Esophagus mucosa (tissue), 1 donor: ENCODE measurements at regions not wholly inside any gene's neighbourhood (a gene's known extent, or its start where the extent isn't known, plus 50 kb on each side); places are given as distances from the start of the nearest gene placed in this dataset.

ENCODE experiments used
- ATAC-seq: fragments of 200-7000 bp; cut with Tn5 transposase; one replicate; pipeline ENCODE4 v1.9.1; 2020
- donor health status: DM: yes; HTN: yes; CAD: no.

- ATAC-seq = peak; percentile 72
Observed at GRCh38 chr2:53445383-53446070, 322.1 kb upstream of the CHAC2 start.

GRCh38 chr2:53442783-53443182 is 324.8 kb upstream of the CHAC2 start:
- ATAC-seq = no peak

- no peak for ATAC-seq
Observed at GRCh38 chr2:53442093-53442492, 325.5 kb upstream of the CHAC2 start.

GRCh38 chr2:53438692-53439091 is 328.9 kb upstream of the CHAC2 start:
- no peak for ATAC-seq

- ATAC-seq = no peak
Observed at GRCh38 chr2:53438100-53438499, 329.5 kb upstream of the CHAC2 start.

GRCh38 chr2:53437371-53437770 is 330.2 kb upstream of the CHAC2 start:
- peak; percentile 32 for ATAC-seq

GRCh38 chr2:53436882-53437281 is 330.7 kb upstream of the CHAC2 start:
- no peak for ATAC-seq

GRCh38 chr2:53435610-53436009 is 332.0 kb upstream of the CHAC2 start:
- ATAC-seq = no peak

GRCh38 chr2:53434466-53434865 is 333.1 kb upstream of the CHAC2 start:
- ATAC-seq = no peak

- ATAC-seq = no peak
Observed at GRCh38 chr2:53432936-53433335, 334.7 kb upstream of the CHAC2 start.

- no peak for ATAC-seq
Observed at GRCh38 chr2:53429901-53430300, 337.7 kb upstream of the CHAC2 start.

- ATAC-seq = no peak
Observed at GRCh38 chr2:53424902-53425301, 342.7 kb upstream of the CHAC2 start.

- no peak for ATAC-seq
Observed at GRCh38 chr2:53423465-53423864, 344.1 kb upstream of the CHAC2 start.

- ATAC-seq = peak; percentile 83
Observed at GRCh38 chr2:53422979-53423378, 344.6 kb upstream of the CHAC2 start.

GRCh38 chr2:53417385-53417784 is 350.2 kb upstream of the CHAC2 start:
- no peak for ATAC-seq

- ATAC-seq = no peak
Observed at GRCh38 chr2:53407363-53408080, 360.1 kb upstream of the CHAC2 start.

- ATAC-seq = peak; percentile 87
Observed at GRCh38 chr2:53403792-53404413, 363.7 kb upstream of the CHAC2 start.

- no peak for ATAC-seq
Observed at GRCh38 chr2:53397085-53397484, 370.5 kb upstream of the CHAC2 start.

GRCh38 chr2:53381271-53381670 is 386.3 kb upstream of the CHAC2 start:
- ATAC-seq = no peak

- no peak for ATAC-seq
Observed at GRCh38 chr2:53379547-53379946, 388.1 kb upstream of the CHAC2 start.

GRCh38 chr2:53378791-53379190 is 388.8 kb upstream of the CHAC2 start:
- ATAC-seq = no peak

GRCh38 chr2:53373126-53373525 is 394.5 kb upstream of the CHAC2 start:
- no peak for ATAC-seq

GRCh38 chr2:53366543-53366942 is 401.1 kb upstream of the CHAC2 start:
- no peak for ATAC-seq

GRCh38 chr2:53362934-53363333 is 404.7 kb upstream of the CHAC2 start:
- no peak for ATAC-seq
